NOMO-1 treated with DMSO at 0.1 percent for 48 hours (cell line): ENCODE measurements at regions not wholly inside any gene's neighbourhood (a gene's known extent, or its start where the extent isn't known, plus 50 kb on each side); places are given as distances from the start of the nearest gene placed in this dataset.
"Not testable (repeated sequence)": the region's sequence is repeated elsewhere in the genome, so short reads cannot be mapped to it uniquely, and the experiment has no call there.

Experiments used
- DNase-seq: peaks from one replicate; lab custom pipeline; 2025; ENCODE audit not compliant: unreplicated experiment; lab: John Stamatoyannopoulos, UW

DNA sequence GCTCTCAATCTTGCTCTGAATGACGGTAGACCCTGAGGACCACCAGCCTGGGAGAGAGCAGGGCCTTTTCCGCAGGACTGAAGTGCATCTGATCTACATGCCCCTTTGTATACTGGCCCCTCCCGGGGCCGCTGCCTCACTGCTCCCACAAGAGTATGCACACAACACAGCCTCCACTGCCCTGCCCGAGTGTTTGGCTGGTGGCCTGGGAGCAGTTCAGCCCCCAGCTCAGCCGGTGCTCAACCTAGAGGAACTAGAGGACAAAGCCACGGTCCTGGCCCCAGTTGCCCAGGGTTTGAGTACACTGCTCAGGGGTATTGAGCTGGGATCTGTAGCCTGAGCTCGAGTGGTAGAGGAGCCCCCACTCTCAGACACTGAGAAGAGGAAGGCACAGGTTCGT is 118.9 kb upstream of the CAB39 start:
- DNase-seq = no peak

- DNase-seq = no peak
Measured at GRCh38 chr2:230594286-230594840, 118.3 kb upstream of the CAB39 start.

DNA sequence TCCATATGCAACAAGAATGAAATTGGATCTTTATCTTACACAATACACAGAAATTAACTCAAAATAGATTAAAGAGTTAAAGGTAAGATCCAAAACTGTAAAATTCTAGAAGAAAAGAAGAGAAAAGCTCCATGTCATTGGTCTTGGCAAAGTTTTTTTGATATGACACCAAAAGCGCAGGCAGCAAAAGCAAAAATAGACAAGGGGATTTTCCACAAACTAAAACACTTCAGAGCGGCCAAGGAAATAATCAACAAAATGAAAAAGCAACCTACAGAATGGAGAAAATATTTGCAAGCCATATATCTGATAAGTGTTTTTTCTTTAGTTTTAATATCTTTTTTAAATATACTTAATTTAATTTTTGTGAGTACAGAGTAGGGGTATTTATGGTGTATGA is 112.8 kb upstream of the CAB39 start:
- DNase-seq = no peak

DNA sequence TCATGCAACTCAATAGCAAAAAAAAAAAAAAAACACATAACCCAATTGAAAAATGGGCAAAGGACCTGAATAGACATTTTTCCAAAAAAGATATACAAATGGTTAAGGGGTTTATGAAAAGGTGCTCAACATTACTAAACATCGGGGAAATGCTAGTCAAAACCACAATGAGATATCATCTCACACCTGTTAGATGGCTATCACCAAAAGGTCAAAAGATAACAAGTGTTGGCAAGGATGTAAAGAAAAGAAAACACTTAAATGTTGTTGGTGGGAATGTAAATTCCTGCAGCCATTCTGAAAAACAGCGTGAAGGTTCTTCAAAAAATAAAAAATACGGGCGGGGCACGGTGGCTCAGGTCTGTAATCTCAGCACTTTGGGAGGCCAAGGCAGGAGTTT is 112.4 kb upstream of the CAB39 start:
- no peak for DNase-seq

DNA sequence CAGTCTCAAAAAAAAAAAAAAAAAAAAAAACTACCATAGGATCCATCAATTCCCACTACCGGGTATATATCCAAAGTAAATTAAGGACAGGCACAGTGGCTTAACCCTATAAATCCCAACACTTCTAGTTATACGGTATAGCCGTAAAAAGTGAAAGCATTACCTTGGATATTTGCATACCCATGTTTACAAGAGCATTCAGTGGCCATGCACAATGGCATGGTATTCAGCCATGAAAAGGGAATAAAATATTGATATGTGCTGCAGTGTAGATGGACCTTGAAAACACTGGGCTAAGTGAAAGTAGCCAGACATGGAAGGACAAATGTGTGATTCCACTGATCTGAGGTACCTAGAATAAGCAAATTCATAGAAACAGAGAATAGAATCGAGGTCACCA is 111.8 kb upstream of the CAB39 start:
- no peak for DNase-seq

DNA sequence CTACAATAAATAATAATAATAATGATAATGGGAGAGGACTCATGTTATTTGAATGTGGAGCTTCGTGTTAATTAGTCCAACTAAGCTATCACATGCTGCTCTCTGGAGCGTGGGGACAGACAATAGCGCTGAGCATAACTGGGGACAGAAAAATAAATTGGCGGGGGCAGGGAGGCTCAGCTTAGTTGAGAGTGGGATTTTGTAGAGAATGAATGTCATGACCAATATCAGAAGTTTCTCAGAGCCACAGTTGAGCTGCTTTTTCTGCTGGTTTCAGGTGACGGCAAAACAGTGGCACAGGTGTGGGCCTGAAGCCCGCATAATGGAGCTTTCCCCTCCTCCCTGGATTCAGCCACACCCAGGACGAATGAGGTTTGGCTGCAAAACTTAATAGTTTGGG is 111.1 kb upstream of the CAB39 start:
- DNase-seq = no peak

GRCh38 chr2:230602562-230603230 is 109.9 kb upstream of the CAB39 start:
- DNase-seq = no peak

DNA sequence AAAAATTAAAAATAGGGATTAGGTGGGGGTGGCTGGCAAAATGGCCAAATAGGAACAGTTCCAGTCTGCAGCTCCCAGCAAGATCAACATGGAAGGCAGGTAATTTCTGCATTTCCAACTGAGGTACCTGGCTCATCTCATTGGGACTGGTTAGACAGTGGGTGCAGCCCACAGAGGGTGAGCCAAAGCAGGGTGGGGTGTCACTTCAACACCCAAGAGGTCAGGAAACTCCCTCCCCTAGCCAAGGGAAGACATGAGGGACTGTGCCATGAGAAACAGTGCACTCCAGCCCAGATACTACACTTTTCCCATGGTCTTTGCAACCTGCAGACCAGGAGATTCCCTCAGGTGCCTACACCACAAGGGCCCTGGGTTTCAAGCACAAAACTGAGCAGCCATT is 109.3 kb upstream of the CAB39 start:
- DNase-seq = not testable (repeated sequence)

GRCh38 chr2:230604158-230604557 is 108.5 kb upstream of the CAB39 start:
- not testable (repeated sequence) for DNase-seq

- no peak for DNase-seq
Measured at GRCh38 chr2:230614040-230614439, 98.6 kb upstream of the CAB39 start.

GRCh38 chr2:230614913-230615332 is 97.7 kb upstream of the CAB39 start:
- DNase-seq = no peak

DNA sequence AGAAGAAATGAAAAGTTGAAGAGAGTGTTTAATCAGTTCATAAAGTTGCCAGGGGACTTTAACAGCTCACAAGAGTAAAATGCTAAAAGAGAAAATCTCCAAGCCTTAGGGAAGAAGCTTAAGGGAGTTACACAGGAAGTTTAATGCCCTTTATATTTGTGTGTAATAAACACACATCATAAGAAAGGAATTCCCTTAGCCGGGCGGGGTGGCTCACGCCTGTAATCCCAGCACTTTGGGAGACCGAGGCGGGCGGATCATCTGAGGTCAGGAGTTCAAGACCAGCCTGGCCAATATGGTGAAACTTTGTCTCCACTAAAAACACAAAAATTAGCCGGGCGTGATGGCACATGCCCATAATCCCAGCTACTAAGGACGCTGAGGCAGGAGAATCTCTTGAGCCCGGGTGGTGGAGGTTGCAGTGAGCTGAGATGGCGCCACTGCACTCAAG is 95.4 kb upstream of the CAB39 start:
- not testable (repeated sequence) for DNase-seq

GRCh38 chr2:230619491-230619890 is 93.2 kb upstream of the CAB39 start:
- DNase-seq = no peak

GRCh38 chr2:230625220-230625619 is 87.4 kb upstream of the CAB39 start:
- not testable (repeated sequence) for DNase-seq

DNA sequence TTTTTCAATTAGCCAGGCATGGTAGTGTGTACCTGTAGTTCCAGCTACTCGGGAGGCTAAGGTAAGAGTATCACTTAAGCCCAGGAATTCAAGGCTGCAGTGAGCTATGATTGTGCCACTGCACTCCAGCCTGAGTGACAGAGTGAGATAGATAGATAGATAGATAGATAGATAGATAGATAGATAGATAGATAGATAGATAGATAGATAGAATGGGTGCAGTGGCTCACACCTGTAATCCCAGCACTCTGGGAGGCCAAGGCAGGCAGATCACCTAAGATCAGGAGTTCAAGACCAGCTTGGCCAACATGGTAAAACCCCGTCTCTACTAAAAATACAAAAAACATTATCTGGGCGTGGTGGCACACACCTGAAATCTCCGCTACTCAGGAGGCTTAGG is 85.6 kb upstream of the CAB39 start:
- not testable (repeated sequence) for DNase-seq

DNA sequence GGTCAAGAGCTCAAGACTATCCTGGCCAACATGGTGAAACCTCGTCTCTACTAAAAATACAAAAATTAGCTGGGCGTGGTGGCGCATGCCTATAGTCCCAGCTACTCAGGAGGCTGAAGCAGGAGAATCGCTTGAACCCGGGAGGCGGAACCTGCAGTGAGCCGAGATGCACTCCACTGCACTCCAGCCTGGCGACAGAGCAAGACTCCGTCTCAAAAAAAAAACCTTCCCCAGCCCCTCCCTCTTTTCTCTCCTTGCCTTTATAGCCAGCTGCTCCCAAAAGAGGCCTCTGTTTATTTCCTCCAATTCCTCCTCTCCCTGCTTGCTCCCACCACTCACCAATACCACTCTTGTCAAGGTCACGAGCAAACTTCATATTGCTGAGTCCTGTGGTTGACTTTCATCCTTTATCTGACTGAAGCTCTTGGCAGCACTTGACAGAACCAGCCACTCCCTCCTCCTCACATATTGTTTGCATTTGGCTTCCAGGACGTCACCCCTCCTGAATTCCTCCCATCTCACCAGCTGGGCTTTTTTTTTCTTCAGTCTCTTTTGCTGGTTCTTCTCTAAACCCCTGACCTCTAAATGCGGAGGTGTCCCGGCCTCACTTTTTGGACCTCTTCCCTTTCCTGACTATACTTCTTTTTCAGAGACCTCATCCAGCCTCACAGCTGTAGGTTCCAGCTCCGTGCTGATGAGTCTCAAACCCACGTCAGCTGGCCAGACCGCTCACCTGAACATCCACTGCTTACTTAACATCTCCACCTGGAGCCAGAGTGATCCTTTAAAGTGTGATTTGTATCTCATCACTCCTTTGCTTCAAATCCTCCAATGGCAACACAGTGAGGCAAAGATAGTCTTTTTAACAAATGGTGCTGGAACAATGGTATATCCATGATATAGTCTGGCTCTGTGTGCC is 84.6 kb upstream of the CAB39 start:
- no peak for DNase-seq

DNA sequence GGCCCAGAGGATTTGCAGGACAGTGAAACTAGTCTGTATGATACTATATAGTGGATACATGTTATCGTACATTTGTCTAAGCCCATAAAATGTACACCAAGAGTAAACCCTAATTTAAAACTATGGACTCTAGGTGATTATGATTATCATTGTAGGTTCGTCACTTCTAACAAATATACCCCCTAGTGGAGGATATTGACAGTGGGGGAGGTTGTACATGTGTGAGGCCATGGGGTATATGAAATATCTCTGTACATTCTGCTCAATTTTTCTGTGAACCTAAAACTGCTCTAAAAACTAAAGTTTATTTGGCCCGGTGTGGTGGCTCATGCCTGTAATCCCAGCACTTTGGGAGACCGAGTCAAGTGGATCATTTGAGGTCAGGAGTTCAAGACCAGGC is 81.2 kb upstream of the CAB39 start:
- DNase-seq = no peak

GRCh38 chr2:230634146-230634545 is 78.5 kb upstream of the CAB39 start:
- no peak for DNase-seq

DNA sequence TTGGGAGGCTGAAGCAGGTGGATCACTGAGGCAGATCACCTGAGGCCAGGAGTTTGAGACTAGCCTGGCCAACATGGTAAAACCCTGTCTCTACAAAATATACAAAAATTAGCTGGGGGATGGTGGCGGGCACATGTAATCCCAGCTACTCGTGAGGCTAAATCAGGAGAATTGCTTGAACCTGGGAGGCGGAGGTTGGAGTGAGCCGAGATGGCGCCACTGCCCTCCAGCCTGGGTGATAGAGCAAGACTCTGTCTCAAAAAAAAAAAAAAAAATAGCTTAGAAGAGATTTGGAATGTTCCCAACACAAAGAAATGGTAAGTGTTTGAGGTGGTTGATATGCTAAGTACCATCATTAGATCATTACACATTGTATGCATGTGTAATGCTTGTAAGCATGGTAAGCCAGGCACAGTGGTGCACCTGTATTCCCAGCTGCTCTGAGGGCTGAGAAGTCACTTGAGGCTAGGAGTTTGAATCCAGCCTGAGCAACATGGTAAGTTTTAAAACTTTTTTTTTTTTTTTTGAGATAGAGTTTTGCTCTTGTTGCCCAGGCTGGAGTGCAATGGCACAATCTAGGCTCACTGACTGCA is 77.8 kb upstream of the CAB39 start:
- not testable (repeated sequence) for DNase-seq

- no peak for DNase-seq
Measured at GRCh38 chr2:230636684-230637271, 75.9 kb upstream of the CAB39 start.

GRCh38 chr2:230637486-230637885 is 75.2 kb upstream of the CAB39 start:
- DNase-seq = not testable (repeated sequence)
